Upper lobe of left lung (tissue), 6 donors: ENCODE measurements at regions not wholly inside any gene's neighbourhood (a gene's known extent, or its start where the extent isn't known, plus 50 kb on each side); places are given as distances from the start of the nearest gene placed in this dataset.

Source experiments
- ATAC-seq, 2 donors: fragments of 200-7000 bp; cut with Tn5 transposase; one replicate each; pipeline ENCODE4 v1.9.1; 2022; ENCODE audit warnings: mild to moderate bottlenecking in 2 of 2, moderate library complexity in 2 of 2; ENCODE audit not compliant: low FRiP score in 2 of 2
- DNase-seq, 2 donors: peaks; one replicate each; pipeline ENCODE4 v3.0.0-alpha.2; 2019 to 2020
- H3K27ac ChIP-seq, 4 donors: fragments of 200-600 bp; sonication (generic); one replicate each; pipeline ENCODE4 v1.5.1; 2016 to 2019
- H3K27me3 ChIP-seq, 4 donors: fragments of 200-600 bp; sonication (generic); one replicate each; pipeline ENCODE4 v1.5.1; 2017 to 2019
- H3K36me3 ChIP-seq, 4 donors: fragments of 200-600 bp; sonication (generic); one replicate each; pipeline ENCODE4 v1.5.1; 2016 to 2019
- H3K4me1 ChIP-seq, 4 donors: fragments of 200-600 bp; sonication (generic); one replicate each; pipeline ENCODE4 v1.5.1; 2018 to 2019
- H3K4me3 ChIP-seq, 4 donors: fragments of 200-600 bp; sonication (generic); one replicate each; pipeline ENCODE4 v1.5.1; 2017 to 2019; ENCODE audit warnings: mild to moderate bottlenecking in 2 of 4, moderate library complexity in 1 of 4
- H3K9me3 ChIP-seq, 4 donors: fragments of 200-600 bp; sonication (generic); one replicate each; pipeline ENCODE4 v1.5.1; 2018 to 2019
- EP300 ChIP-seq, 4 donors: sonication (generic); formaldehyde crosslinking; IDR thresholded peaks; one replicate each; pipeline ENCODE4 v1.5.1; 2017; ENCODE audit warnings: antibody characterized with exemption in 4 of 4, control low read depth in 2 of 4
- POLR2A ChIP-seq, 4 donors: fragments of 450-650 bp; IDR thresholded peaks; one replicate each; pipeline ENCODE4 v1.5.1; 2016 to 2017; ENCODE audit warnings: antibody characterized with exemption in 4 of 4, mild to moderate bottlenecking in 2 of 4
- POLR2AphosphoS5 ChIP-seq, 2 donors: sonication (generic); formaldehyde crosslinking; IDR thresholded peaks; one replicate each; pipeline ENCODE4 v1.5.1; 2017; ENCODE audit warnings: antibody characterized with exemption in 2 of 2
- WGBS, 2 donors: methylation state at CpG; one replicate each; pipeline ENCODE4 v1.1.5; 2017 to 2018; 5-methylcytosine and 5-hydroxymethylcytosine counted together
- TF ChIP-seq, protein P1 (sequence below), 6 experiments: fragments of 450-650 bp in 4 of 6; fragments of 200-600 bp in 2 of 6; sonication (generic) in 2 of 6; IDR thresholded peaks; one replicate each; pipeline ENCODE4 v1.5.1; 2016 to 2019; ENCODE audit warnings: antibody characterized with exemption in 6 of 6
- donor health status: DM: no; HTN: no; CAD: no; lungs with moderate emphysema.
- donor health status: DM: no; HTN: yes; CAD: no; lungs with severe emphysema.

DNA sequence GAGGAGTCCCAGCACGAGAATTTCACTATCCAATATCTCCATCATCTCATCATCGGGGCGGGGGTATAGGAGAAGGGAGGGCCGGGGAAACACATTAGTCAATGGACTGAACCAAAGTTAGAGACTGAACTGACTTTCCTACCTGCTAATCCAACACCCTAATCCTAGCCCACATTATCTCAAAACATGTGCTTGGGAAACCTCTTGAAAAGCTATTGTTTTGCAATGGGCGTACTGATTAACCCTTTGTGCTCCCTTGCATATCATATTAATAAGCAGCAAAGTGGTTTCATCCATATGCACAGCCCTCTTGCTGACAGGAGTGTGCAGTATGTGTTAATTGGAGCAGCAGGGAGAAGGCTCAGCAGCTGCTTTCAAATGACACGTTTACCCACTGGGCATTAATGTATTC lies 125.7 kb upstream of the GRIP1 start:
- 57 to 63% methylated on average over 6 of the region's 6 CpGs for WGBS, 2 donors
- DNase-seq (no peak), ATAC-seq (no peak)
- Histone ChIP-seq H3K36me3 (no peaks in the 10 kb centered on the region), H3K4me1 (no peaks in the 10 kb centered on the region), H3K4me3 (no peak overlapping the region), H3K9me3 (no peaks in the 10 kb centered on the region), H3K27me3 (no peaks in the 10 kb centered on the region), H3K27ac (no peak overlapping the region)
- no peak for TF ChIP-seq POLR2A (IDR thresholded peaks at IDR 0.05)
- no peak for TF ChIP-seq POLR2AphosphoS5 (IDR thresholded peaks at IDR 0.05)
- TF ChIP-seq EP300 (IDR thresholded peaks at IDR 0.05) = no peak
- TF ChIP-seq, protein P1, sequence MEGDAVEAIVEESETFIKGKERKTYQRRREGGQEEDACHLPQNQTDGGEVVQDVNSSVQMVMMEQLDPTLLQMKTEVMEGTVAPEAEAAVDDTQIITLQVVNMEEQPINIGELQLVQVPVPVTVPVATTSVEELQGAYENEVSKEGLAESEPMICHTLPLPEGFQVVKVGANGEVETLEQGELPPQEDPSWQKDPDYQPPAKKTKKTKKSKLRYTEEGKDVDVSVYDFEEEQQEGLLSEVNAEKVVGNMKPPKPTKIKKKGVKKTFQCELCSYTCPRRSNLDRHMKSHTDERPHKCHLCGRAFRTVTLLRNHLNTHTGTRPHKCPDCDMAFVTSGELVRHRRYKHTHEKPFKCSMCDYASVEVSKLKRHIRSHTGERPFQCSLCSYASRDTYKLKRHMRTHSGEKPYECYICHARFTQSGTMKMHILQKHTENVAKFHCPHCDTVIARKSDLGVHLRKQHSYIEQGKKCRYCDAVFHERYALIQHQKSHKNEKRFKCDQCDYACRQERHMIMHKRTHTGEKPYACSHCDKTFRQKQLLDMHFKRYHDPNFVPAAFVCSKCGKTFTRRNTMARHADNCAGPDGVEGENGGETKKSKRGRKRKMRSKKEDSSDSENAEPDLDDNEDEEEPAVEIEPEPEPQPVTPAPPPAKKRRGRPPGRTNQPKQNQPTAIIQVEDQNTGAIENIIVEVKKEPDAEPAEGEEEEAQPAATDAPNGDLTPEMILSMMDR (IDR thresholded peaks at IDR 0.05) = no peak

DNA sequence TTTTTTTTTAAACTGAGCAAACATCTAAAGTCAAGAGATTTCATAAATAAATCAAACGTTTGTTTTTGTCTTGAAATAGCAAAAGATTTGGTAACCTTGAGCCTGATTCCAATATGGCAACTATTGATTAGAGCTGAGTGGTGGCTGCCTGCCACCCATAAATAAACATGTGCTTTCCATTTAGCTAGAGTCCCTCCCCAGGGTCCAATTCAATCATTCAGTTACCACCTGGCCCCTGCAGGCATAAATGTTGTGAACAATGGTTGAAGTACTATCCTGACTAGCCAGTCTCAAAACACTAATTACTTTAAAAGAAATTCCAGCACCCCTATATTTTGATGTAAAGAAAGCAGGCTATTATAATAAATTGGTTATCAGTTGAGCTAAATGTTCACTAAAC lies 129.7 kb upstream of the GRIP1 start:
- Histone ChIP-seq H3K4me1 (no peaks in the 10 kb centered on the region), H3K27ac (no peak overlapping the region), H3K4me3 (no peak overlapping the region), H3K36me3 (no peaks in the 10 kb centered on the region), H3K9me3 (no peaks in the 10 kb centered on the region), H3K27me3 (no peaks in the 10 kb centered on the region)
- TF ChIP-seq EP300 (IDR thresholded peaks at IDR 0.05) = no peak
- TF ChIP-seq, protein P1 (IDR thresholded peaks at IDR 0.05) = no peak
- no peak for TF ChIP-seq POLR2AphosphoS5 (IDR thresholded peaks at IDR 0.05)
- TF ChIP-seq POLR2A (IDR thresholded peaks at IDR 0.05) = no peak
- WGBS, 2 donors = 68 to 79% methylated on average over 1 of the region's 1 CpG
- no peak for ATAC-seq
- no peak for DNase-seq

DNA sequence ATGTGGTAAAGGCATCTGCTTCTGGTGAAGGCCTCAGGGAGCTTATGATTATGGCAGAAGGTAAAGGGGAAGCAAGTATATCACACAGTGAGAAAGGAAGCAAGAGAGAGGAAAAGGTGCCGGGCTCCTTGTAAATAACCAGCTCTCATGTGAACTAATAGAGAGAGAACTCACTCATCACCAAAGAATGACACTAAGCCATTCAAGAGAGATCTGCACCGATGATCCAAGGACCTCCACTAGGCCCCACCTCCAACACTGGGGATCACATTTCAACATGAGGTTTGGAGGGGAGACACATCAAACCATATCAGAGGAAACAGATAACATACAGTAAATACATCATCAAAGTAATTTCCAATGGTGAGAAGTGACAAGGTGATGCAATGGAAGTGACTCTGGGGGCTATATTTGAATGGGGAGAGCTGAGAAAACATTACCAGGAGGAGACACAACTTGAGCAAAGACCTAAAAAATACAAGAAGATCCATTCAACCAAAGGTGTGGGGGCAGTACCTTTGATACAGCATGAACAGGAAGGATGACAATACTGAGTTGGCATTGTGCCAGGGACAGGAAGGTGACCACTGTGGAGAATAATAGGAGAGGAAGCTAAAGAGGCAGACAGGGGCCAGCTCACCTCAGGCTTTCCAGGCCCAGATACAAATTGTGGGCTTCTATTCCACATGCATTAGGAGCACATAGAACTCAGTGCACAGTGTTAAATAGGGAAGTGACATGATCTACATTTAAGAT lies 134.4 kb upstream of the GRIP1 start:
- Histone ChIP-seq H3K36me3 (no peaks in the 10 kb centered on the region), H3K9me3 (no peaks in the 10 kb centered on the region), H3K4me1 (no peaks in the 10 kb centered on the region), H3K27ac (no peak overlapping the region), H3K27me3 (no peaks in the 10 kb centered on the region), H3K4me3 (no peak overlapping the region)
- no peak for ATAC-seq
- TF ChIP-seq POLR2AphosphoS5 (IDR thresholded peaks at IDR 0.05) = no peak
- no peak for TF ChIP-seq POLR2A (IDR thresholded peaks at IDR 0.05)
- TF ChIP-seq, protein P1 (IDR thresholded peaks at IDR 0.05) = no peak
- no peak for TF ChIP-seq EP300 (IDR thresholded peaks at IDR 0.05)
- 56 to 66% methylated on average over 2 of the region's 2 CpGs for WGBS, 2 donors
- DNase-seq = no peak

DNA sequence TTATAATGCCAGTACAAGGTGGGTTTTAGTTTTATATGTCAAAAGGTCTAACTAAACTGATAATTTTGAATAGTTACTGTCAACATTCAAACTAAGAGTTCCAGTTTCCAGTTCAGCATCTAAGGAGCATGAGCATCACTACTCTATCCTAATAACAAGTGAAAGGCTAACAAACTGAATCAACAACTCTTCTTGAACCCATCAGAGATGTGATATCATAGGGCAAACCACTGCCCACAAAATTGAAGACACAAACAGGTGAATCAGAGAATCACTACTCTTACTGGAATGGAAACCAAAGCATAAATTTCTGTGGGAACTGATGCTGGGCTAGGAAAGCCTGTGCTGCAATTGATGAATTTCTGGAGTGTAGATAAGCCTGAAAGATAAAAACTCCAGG lies 140.7 kb upstream of the GRIP1 start:
- TF ChIP-seq POLR2AphosphoS5 (IDR thresholded peaks at IDR 0.05) = no peak
- TF ChIP-seq, protein P1 (IDR thresholded peaks at IDR 0.05) = no peak
- no peak for TF ChIP-seq POLR2A (IDR thresholded peaks at IDR 0.05)
- TF ChIP-seq EP300 (IDR thresholded peaks at IDR 0.05) = no peak
- Histone ChIP-seq H3K4me3 (no peak overlapping the region), H3K4me1 (no peaks in the 10 kb centered on the region), H3K36me3 (no peaks in the 10 kb centered on the region), H3K9me3 (no peaks in the 10 kb centered on the region), H3K27ac (no peak overlapping the region), H3K27me3 (no peaks in the 10 kb centered on the region)
- no peak for ATAC-seq
- no peak for DNase-seq

DNA sequence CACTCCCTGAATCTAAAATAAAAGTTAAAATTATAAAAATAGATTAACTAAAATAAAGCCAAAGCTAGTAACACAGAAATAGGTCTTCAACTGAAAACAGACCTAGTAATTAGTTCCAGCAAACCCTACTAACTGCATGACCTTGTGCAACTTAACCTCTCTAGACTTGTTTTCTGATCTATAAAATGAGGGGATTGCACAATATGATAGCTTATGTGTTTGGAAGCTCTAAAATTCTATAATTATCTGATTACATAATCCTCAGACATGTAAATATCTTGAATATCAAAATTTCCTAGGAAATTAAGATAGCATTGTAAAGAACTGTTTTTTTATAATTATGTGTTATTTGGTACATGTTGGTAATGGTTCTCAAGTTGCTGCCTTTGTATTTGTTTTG lies 144.1 kb upstream of the GRIP1 start:
- Histone ChIP-seq H3K27ac (no peak overlapping the region), H3K4me1 (no peaks in the 10 kb centered on the region), H3K9me3 (no peaks in the 10 kb centered on the region), H3K36me3 (no peaks in the 10 kb centered on the region), H3K4me3 (no peak overlapping the region), H3K27me3 (no peaks in the 10 kb centered on the region)
- no peak for TF ChIP-seq POLR2A (IDR thresholded peaks at IDR 0.05)
- TF ChIP-seq EP300 (IDR thresholded peaks at IDR 0.05) = no peak
- TF ChIP-seq, protein P1 (IDR thresholded peaks at IDR 0.05) = no peak
- no peak for TF ChIP-seq POLR2AphosphoS5 (IDR thresholded peaks at IDR 0.05)
- ATAC-seq (no peak), DNase-seq (no peak)
